ENCODE measurements at regions not wholly inside any gene's neighbourhood (a gene's known extent, or its start where the extent isn't known, plus 50 kb on each side); places are given as distances from the start of the nearest gene placed in this dataset.

GRCh38 chr5:89303033-89303480 is 420.1 kb upstream of the MEF2C start:
- TF ChIP-seq, protein P1, sequence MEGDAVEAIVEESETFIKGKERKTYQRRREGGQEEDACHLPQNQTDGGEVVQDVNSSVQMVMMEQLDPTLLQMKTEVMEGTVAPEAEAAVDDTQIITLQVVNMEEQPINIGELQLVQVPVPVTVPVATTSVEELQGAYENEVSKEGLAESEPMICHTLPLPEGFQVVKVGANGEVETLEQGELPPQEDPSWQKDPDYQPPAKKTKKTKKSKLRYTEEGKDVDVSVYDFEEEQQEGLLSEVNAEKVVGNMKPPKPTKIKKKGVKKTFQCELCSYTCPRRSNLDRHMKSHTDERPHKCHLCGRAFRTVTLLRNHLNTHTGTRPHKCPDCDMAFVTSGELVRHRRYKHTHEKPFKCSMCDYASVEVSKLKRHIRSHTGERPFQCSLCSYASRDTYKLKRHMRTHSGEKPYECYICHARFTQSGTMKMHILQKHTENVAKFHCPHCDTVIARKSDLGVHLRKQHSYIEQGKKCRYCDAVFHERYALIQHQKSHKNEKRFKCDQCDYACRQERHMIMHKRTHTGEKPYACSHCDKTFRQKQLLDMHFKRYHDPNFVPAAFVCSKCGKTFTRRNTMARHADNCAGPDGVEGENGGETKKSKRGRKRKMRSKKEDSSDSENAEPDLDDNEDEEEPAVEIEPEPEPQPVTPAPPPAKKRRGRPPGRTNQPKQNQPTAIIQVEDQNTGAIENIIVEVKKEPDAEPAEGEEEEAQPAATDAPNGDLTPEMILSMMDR (IDR thresholded peaks at IDR 0.05), result no peak
- no peak for TF ChIP-seq POLR2A (IDR thresholded peaks at IDR 0.05)
- TF ChIP-seq POLR2AphosphoS5 (IDR thresholded peaks at IDR 0.05), result no peak
- no peak for TF ChIP-seq EP300 (IDR thresholded peaks at IDR 0.05)
